HEK293 (cell line): ENCODE measurements at regions not wholly inside any gene's neighbourhood (a gene's known extent, or its start where the extent isn't known, plus 50 kb on each side); places are given as distances from the start of the nearest gene placed in this dataset.
"Not testable (repeated sequence)": the region's sequence is repeated elsewhere in the genome, so short reads cannot be mapped to it uniquely, and the experiment has no call there.

Source experiments
- BCL11A ChIP-seq: fragments of 450-650 bp; formaldehyde crosslinking; IDR thresholded peaks from 2 replicates; pipeline ENCODE4 v1.5.1; 2016; ENCODE audit warnings: low read depth, missing biosample characterization, missing genetic modification characterization
- OSR2 ChIP-seq: fragments of 450-650 bp; formaldehyde crosslinking; IDR thresholded peaks from 2 replicates; pipeline ENCODE4 v1.5.1; 2016; ENCODE audit warnings: missing biosample characterization, missing genetic modification characterization
- OVOL3 ChIP-seq: fragments of 450-650 bp; formaldehyde crosslinking; IDR thresholded peaks from 2 replicates; pipeline ENCODE4 v1.5.1; 2016; ENCODE audit warnings: missing biosample characterization, missing genetic modification characterization
- ZNF157 ChIP-seq: fragments of 450-650 bp; formaldehyde crosslinking; IDR thresholded peaks from 2 replicates; pipeline ENCODE4 v1.5.1; 2016; ENCODE audit warnings: missing biosample characterization, missing genetic modification characterization
- ZNF223 ChIP-seq: fragments of 450-650 bp; formaldehyde crosslinking; IDR thresholded peaks from 2 replicates; pipeline ENCODE4 v1.5.1; 2016; ENCODE audit warnings: missing biosample characterization, missing genetic modification characterization
- ZNF274 ChIP-seq, 2 experiments: fragments of 200-500 bp in 1 of 2; fragments of 450-650 bp in 1 of 2; sonication (Bioruptor generic) in 1 of 2; formaldehyde crosslinking in 1 of 2; IDR thresholded peaks; 2 replicates each; pipeline versions ENCODE4 v1.5.1 to v1.6.1; 2014 to 2016; ENCODE audit warnings: borderline replicate concordance in 1 of 2, inconsistent platforms in 1 of 2, low read length in 1 of 2, missing biosample characterization in 1 of 2, missing genetic modification characterization in 1 of 2
- TF ChIP-seq, protein P1 (sequence below): fragments of 450-650 bp; formaldehyde crosslinking; conservative IDR thresholded peaks from 2 replicates; pipeline ENCODE4 v1.5.1; 2016; ENCODE audit warnings: low read depth, missing biosample characterization, missing genetic modification characterization
- TF ChIP-seq, protein P2 (sequence below): fragments of 450-650 bp; formaldehyde crosslinking; IDR thresholded peaks from 2 replicates; pipeline ENCODE4 v1.5.1; 2016; ENCODE audit warnings: missing biosample characterization, missing genetic modification characterization

DNA sequence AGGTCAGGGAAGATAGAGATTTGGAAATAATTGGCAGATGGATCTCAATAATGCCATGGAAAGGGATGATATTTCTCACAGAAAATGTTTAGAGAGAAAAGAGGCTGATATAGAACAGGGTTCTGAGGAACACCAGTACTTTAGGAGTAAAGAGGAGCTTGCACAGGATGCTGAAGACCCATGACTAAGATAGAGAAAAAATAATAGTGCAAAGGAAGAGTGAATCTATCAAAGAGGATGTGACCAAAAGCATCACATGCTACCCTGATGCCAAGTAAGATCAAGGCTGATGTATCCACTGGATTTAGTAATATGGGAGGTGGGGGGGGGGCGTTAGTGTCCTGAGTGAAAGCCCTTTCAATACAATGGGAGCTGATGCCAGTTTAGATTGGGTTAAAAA, 80.1 kb upstream of the NOTCH2NLA start:
- TF ChIP-seq BCL11A (tag by site-specific recombination); ZNF223 (tag by site-specific recombination); ZNF274 (IDR thresholded peaks at IDR 0.05; ENCODE audit: low read length); ZNF274 (tag by site-specific recombination; IDR thresholded peaks at IDR 0.05; ENCODE audit: borderline replicate concordance); ZNF157 (tag by site-specific recombination); OSR2 (tag by site-specific recombination); OVOL3 (tag by site-specific recombination): not testable (repeated sequence)
- TF ChIP-seq, protein P1, sequence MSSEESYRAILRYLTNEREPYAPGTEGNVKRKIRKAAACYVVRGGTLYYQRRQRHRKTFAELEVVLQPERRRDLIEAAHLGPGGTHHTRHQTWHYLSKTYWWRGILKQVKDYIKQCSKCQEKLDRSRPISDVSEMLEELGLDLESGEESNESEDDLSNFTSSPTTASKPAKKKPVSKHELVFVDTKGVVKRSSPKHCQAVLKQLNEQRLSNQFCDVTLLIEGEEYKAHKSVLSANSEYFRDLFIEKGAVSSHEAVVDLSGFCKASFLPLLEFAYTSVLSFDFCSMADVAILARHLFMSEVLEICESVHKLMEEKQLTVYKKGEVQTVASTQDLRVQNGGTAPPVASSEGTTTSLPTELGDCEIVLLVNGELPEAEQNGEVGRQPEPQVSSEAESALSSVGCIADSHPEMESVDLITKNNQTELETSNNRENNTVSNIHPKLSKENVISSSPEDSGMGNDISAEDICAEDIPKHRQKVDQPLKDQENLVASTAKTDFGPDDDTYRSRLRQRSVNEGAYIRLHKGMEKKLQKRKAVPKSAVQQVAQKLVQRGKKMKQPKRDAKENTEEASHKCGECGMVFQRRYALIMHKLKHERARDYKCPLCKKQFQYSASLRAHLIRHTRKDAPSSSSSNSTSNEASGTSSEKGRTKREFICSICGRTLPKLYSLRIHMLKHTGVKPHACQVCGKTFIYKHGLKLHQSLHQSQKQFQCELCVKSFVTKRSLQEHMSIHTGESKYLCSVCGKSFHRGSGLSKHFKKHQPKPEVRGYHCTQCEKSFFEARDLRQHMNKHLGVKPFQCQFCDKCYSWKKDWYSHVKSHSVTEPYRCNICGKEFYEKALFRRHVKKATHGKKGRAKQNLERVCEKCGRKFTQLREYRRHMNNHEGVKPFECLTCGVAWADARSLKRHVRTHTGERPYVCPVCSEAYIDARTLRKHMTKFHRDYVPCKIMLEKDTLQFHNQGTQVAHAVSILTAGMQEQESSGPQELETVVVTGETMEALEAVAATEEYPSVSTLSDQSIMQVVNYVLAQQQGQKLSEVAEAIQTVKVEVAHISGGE, result not testable (repeated sequence)
- TF ChIP-seq, protein P2, sequence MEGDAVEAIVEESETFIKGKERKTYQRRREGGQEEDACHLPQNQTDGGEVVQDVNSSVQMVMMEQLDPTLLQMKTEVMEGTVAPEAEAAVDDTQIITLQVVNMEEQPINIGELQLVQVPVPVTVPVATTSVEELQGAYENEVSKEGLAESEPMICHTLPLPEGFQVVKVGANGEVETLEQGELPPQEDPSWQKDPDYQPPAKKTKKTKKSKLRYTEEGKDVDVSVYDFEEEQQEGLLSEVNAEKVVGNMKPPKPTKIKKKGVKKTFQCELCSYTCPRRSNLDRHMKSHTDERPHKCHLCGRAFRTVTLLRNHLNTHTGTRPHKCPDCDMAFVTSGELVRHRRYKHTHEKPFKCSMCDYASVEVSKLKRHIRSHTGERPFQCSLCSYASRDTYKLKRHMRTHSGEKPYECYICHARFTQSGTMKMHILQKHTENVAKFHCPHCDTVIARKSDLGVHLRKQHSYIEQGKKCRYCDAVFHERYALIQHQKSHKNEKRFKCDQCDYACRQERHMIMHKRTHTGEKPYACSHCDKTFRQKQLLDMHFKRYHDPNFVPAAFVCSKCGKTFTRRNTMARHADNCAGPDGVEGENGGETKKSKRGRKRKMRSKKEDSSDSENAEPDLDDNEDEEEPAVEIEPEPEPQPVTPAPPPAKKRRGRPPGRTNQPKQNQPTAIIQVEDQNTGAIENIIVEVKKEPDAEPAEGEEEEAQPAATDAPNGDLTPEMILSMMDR (tag by site-specific recombination), result not testable (repeated sequence)
